ENCODE measurements at regions not wholly inside any gene's neighbourhood (a gene's known extent, or its start where the extent isn't known, plus 50 kb on each side); places are given as distances from the start of the nearest gene placed in this dataset.

GRCh38 chr9:90741036-90741435 is 60.6 kb upstream of the SYK start:
- H3K4me1 ChIP-seq (ENCODE audit: control insufficient read depth in 2 of 2, insufficient read depth in 2 of 2, low read length in 1 of 2), result no peaks in the 10 kb centered on the region
- no peak overlapping the region for H3K4me3 ChIP-seq (ENCODE audit: low read depth in 1 of 2, low read length in 2 of 2)
- 83 to 86% methylated on average over 1 of the region's 1 CpG for WGBS, 2 donors
- no peaks in the 10 kb centered on the region for H3K27me3 ChIP-seq (ENCODE audit: control insufficient read depth in 1 of 2, insufficient read depth in 2 of 2, low read length in 2 of 2)
- H3K27ac ChIP-seq (ENCODE audit: low read depth in 2 of 2, low read length in 1 of 2), result no peak overlapping the region
- no peaks in the 10 kb centered on the region for H3K9me3 ChIP-seq (ENCODE audit: control insufficient read depth in 2 of 2, insufficient read depth in 1 of 2, low read depth in 1 of 2, low read length in 1 of 2)
- no peaks in the 10 kb centered on the region for H3K36me3 ChIP-seq (ENCODE audit: control insufficient read depth in 2 of 2, insufficient read depth in 2 of 2, low read length in 1 of 2)

GRCh38 chr9:90737742-90738141 is 63.9 kb upstream of the SYK start:
- Histone ChIP-seq H3K4me3 (ENCODE audit: low read depth in 1 of 2, low read length in 2 of 2) (no peak overlapping the region), H3K36me3 (ENCODE audit: control insufficient read depth in 2 of 2, insufficient read depth in 2 of 2, low read length in 1 of 2) (no peaks in the 10 kb centered on the region), H3K27me3 (ENCODE audit: control insufficient read depth in 1 of 2, insufficient read depth in 2 of 2, low read length in 2 of 2) (no peaks in the 10 kb centered on the region), H3K27ac (ENCODE audit: low read depth in 2 of 2, low read length in 1 of 2) (no peak overlapping the region), H3K4me1 (ENCODE audit: control insufficient read depth in 2 of 2, insufficient read depth in 2 of 2, low read length in 1 of 2) (no peaks in the 10 kb centered on the region), H3K9me3 (ENCODE audit: control insufficient read depth in 2 of 2, insufficient read depth in 1 of 2, low read depth in 1 of 2, low read length in 1 of 2) (no peaks in the 10 kb centered on the region)
- 83 to 85% methylated on average over 1 of the region's 1 CpG for WGBS, 2 donors

GRCh38 chr9:90735952-90736351 is 65.7 kb upstream of the SYK start:
- 69 to 72% methylated on average over 1 of the region's 1 CpG for WGBS, 2 donors
- no peaks in the 10 kb centered on the region for H3K4me1 ChIP-seq (ENCODE audit: control insufficient read depth in 2 of 2, insufficient read depth in 2 of 2, low read length in 1 of 2)
- H3K27ac ChIP-seq (ENCODE audit: low read depth in 2 of 2, low read length in 1 of 2), result no peak overlapping the region
- no peaks in the 10 kb centered on the region for H3K36me3 ChIP-seq (ENCODE audit: control insufficient read depth in 2 of 2, insufficient read depth in 2 of 2, low read length in 1 of 2)
- H3K4me3 ChIP-seq (ENCODE audit: low read depth in 1 of 2, low read length in 2 of 2), result no peak overlapping the region
- no peaks in the 10 kb centered on the region for H3K27me3 ChIP-seq (ENCODE audit: control insufficient read depth in 1 of 2, insufficient read depth in 2 of 2, low read length in 2 of 2)
- H3K9me3 ChIP-seq (ENCODE audit: control insufficient read depth in 2 of 2, insufficient read depth in 1 of 2, low read depth in 1 of 2, low read length in 1 of 2), result no peaks in the 10 kb centered on the region

DNA sequence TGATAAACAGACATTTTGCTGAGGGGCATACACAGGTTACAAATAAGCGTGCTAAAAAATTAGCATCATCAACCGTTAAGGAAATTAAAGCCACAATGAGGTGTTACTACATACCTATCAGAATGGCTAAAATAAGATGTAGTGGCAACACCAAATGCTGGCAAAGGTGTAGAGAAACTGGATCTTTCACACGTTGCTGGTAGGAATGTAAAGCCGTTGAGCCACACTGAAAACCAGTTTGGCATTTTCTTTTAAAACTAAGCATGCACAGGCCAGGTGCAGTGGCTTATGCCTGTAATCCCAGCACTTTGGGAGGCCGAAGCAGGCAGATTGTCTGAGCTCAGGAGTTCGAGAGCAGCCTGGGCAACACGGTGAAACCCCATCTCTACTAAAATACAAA is 67.0 kb upstream of the SYK start:
- WGBS, 2 donors, result 71 to 77% methylated on average over 7 of the region's 7 CpGs

GRCh38 chr9:90729351-90729750 is 72.3 kb upstream of the SYK start:
- peaks cover 0 to 3% of the 10 kb centered on the region in 2 donors for H3K9me3 ChIP-seq (ENCODE audit: control insufficient read depth in 2 of 2, insufficient read depth in 1 of 2, low read depth in 1 of 2, low read length in 1 of 2)
- peaks cover 2 to 3% of the 10 kb centered on the region in 2 donors for H3K27me3 ChIP-seq (ENCODE audit: control insufficient read depth in 1 of 2, insufficient read depth in 2 of 2, low read length in 2 of 2)
- H3K4me1 ChIP-seq (ENCODE audit: control insufficient read depth in 2 of 2, insufficient read depth in 2 of 2, low read length in 1 of 2), result peaks cover 0 to 2% of the 10 kb centered on the region in 2 donors
- 85 to 95% methylated on average over 24 of the region's 24 CpGs for WGBS, 2 donors
- H3K27ac ChIP-seq (ENCODE audit: low read depth in 2 of 2, low read length in 1 of 2), result no peak overlapping the region
- H3K36me3 ChIP-seq (ENCODE audit: control insufficient read depth in 2 of 2, insufficient read depth in 2 of 2, low read length in 1 of 2), result no peaks in the 10 kb centered on the region
- H3K4me3 ChIP-seq (ENCODE audit: low read depth in 1 of 2, low read length in 2 of 2), result no peak overlapping the region

More for the DNA sequence above, 67.0 kb upstream of the SYK start:
- H3K36me3 ChIP-seq (ENCODE audit: control insufficient read depth in 2 of 2, insufficient read depth in 2 of 2, low read length in 1 of 2), result no peaks in the 10 kb centered on the region
- H3K27me3 ChIP-seq (ENCODE audit: control insufficient read depth in 1 of 2, insufficient read depth in 2 of 2, low read length in 2 of 2), result peaks cover 0 to 3% of the 10 kb centered on the region in 2 donors
- H3K4me1 ChIP-seq (ENCODE audit: control insufficient read depth in 2 of 2, insufficient read depth in 2 of 2, low read length in 1 of 2), result no peaks in the 10 kb centered on the region
- H3K4me3 ChIP-seq (ENCODE audit: low read depth in 1 of 2, low read length in 2 of 2), result no peak overlapping the region
- peaks cover 0 to 3% of the 10 kb centered on the region in 2 donors for H3K9me3 ChIP-seq (ENCODE audit: control insufficient read depth in 2 of 2, insufficient read depth in 1 of 2, low read depth in 1 of 2, low read length in 1 of 2)
- no peak overlapping the region for H3K27ac ChIP-seq (ENCODE audit: low read depth in 2 of 2, low read length in 1 of 2)

DNA sequence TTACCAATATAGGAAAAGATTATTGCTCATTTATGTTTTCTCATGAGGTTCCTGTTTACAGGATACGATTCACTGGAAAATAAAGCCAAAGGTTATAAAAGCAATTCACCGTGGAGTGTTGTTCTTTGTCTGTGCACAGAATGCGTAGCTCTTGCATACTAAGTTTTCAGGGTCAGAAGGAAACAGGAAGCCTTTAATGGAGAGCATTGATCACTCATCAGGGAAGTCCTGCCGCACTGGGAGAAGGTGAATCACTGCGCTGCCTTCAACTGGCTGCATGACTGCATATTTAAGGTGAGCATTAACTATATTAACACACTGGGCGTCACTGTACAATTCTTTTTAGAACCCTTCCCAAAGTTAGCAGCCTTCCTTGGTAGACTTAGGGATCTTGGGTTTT is 74.1 kb upstream of the SYK start:
- peaks cover 2 to 3% of the 10 kb centered on the region in 2 donors for H3K27me3 ChIP-seq (ENCODE audit: control insufficient read depth in 1 of 2, insufficient read depth in 2 of 2, low read length in 2 of 2)
- H3K36me3 ChIP-seq (ENCODE audit: control insufficient read depth in 2 of 2, insufficient read depth in 2 of 2, low read length in 1 of 2), result no peaks in the 10 kb centered on the region
- peaks cover 0 to 3% of the 10 kb centered on the region in 2 donors for H3K9me3 ChIP-seq (ENCODE audit: control insufficient read depth in 2 of 2, insufficient read depth in 1 of 2, low read depth in 1 of 2, low read length in 1 of 2)
- H3K4me3 ChIP-seq (ENCODE audit: low read depth in 1 of 2, low read length in 2 of 2), result no peak overlapping the region
- peaks cover 0 to 2% of the 10 kb centered on the region in 2 donors for H3K4me1 ChIP-seq (ENCODE audit: control insufficient read depth in 2 of 2, insufficient read depth in 2 of 2, low read length in 1 of 2)
- whole genome bisulfite sequencing, 2 donors, result 69 to 77% methylated on average over 6 of the region's 6 CpGs
- H3K27ac ChIP-seq (ENCODE audit: low read depth in 2 of 2, low read length in 1 of 2), result no peak overlapping the region

DNA sequence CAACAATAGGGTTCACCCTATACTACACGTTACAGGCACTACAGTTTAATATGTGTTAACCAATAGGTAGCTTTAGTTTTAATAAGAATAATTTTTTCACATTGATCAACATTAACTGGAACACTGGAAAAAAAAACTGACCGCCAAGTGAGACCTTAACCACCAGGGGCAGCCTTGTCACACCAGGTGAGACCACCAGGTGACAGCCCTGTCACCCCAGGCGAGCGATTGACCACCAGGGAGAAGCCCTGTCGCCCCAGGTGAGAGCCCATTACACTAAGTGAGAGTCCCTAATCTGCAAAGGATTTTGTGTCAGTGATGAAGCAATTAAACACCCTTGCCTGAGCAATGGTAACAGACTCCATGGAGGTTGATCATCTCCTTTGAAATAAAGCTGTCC is 75.4 kb upstream of the SYK start:
- Histone ChIP-seq H3K9me3 (ENCODE audit: control insufficient read depth in 2 of 2, insufficient read depth in 1 of 2, low read depth in 1 of 2, low read length in 1 of 2) (peaks cover 0 to 3% of the 10 kb centered on the region in 2 donors), H3K36me3 (ENCODE audit: control insufficient read depth in 2 of 2, insufficient read depth in 2 of 2, low read length in 1 of 2) (no peaks in the 10 kb centered on the region), H3K4me3 (ENCODE audit: low read depth in 1 of 2, low read length in 2 of 2) (no peak overlapping the region), H3K27ac (ENCODE audit: low read depth in 2 of 2, low read length in 1 of 2) (no peak overlapping the region), H3K4me1 (ENCODE audit: control insufficient read depth in 2 of 2, insufficient read depth in 2 of 2, low read length in 1 of 2) (peaks cover 0 to 2% of the 10 kb centered on the region in 2 donors), H3K27me3 (ENCODE audit: control insufficient read depth in 1 of 2, insufficient read depth in 2 of 2, low read length in 2 of 2) (peaks cover 2 to 3% of the 10 kb centered on the region in 2 donors)
- WGBS, 2 donors, result 90% methylated on average over 5 of the region's 5 CpGs

GRCh38 chr9:90724880-90725279 is 76.7 kb upstream of the SYK start:
- Histone ChIP-seq H3K36me3 (ENCODE audit: control insufficient read depth in 2 of 2, insufficient read depth in 2 of 2, low read length in 1 of 2) (no peaks in the 10 kb centered on the region), H3K4me3 (ENCODE audit: low read depth in 1 of 2, low read length in 2 of 2) (no peak overlapping the region), H3K9me3 (ENCODE audit: control insufficient read depth in 2 of 2, insufficient read depth in 1 of 2, low read depth in 1 of 2, low read length in 1 of 2) (no peaks in the 10 kb centered on the region), H3K27me3 (ENCODE audit: control insufficient read depth in 1 of 2, insufficient read depth in 2 of 2, low read length in 2 of 2) (peaks cover 0 to 2% of the 10 kb centered on the region in 2 donors), H3K4me1 (ENCODE audit: control insufficient read depth in 2 of 2, insufficient read depth in 2 of 2, low read length in 1 of 2) (peaks cover 0 to 2% of the 10 kb centered on the region in 2 donors), H3K27ac (ENCODE audit: low read depth in 2 of 2, low read length in 1 of 2) (no peak overlapping the region)
- WGBS, 2 donors, result 81% methylated on average over 7 of the region's 7 CpGs

DNA sequence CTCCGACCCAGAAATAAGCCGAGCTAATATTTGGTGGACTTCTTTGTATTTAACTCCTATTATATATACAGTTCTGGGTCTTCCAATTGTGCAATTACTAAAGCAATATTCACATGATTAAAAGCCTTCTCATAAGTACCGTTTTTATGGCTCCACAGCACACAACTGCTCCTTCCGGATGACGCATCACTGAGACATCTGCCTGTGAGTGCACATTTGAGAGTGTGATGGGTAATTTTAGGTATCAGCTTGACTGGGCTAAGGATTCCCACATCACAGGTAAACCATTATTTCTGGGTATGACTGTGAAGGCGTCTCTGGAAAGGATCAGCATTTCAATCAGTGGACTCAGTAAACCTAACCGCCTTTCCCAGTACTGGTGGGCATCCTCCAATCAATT is 77.5 kb upstream of the SYK start:
- no peaks in the 10 kb centered on the region for H3K36me3 ChIP-seq (ENCODE audit: control insufficient read depth in 2 of 2, insufficient read depth in 2 of 2, low read length in 1 of 2)
- 74 to 91% methylated on average over 7 of the region's 7 CpGs for WGBS, 2 donors
- no peak overlapping the region for H3K27ac ChIP-seq (ENCODE audit: low read depth in 2 of 2, low read length in 1 of 2)
- no peaks in the 10 kb centered on the region for H3K9me3 ChIP-seq (ENCODE audit: control insufficient read depth in 2 of 2, insufficient read depth in 1 of 2, low read depth in 1 of 2, low read length in 1 of 2)
- H3K4me1 ChIP-seq (ENCODE audit: control insufficient read depth in 2 of 2, insufficient read depth in 2 of 2, low read length in 1 of 2), result peaks cover 0 to 2% of the 10 kb centered on the region in 2 donors
- no peak overlapping the region for H3K4me3 ChIP-seq (ENCODE audit: low read depth in 1 of 2, low read length in 2 of 2)
- peaks cover 0 to 2% of the 10 kb centered on the region in 2 donors for H3K27me3 ChIP-seq (ENCODE audit: control insufficient read depth in 1 of 2, insufficient read depth in 2 of 2, low read length in 2 of 2)

GRCh38 chr9:90722071-90722470 is 79.4 kb upstream of the DIRAS2 start:
- Histone ChIP-seq H3K27ac (ENCODE audit: low read depth in 2 of 2, low read length in 1 of 2) (no peak overlapping the region), H3K4me1 (ENCODE audit: control insufficient read depth in 2 of 2, insufficient read depth in 2 of 2, low read length in 1 of 2) (no peaks in the 10 kb centered on the region), H3K4me3 (ENCODE audit: low read depth in 1 of 2, low read length in 2 of 2) (no peak overlapping the region), H3K9me3 (ENCODE audit: control insufficient read depth in 2 of 2, insufficient read depth in 1 of 2, low read depth in 1 of 2, low read length in 1 of 2) (no peaks in the 10 kb centered on the region), H3K27me3 (ENCODE audit: control insufficient read depth in 1 of 2, insufficient read depth in 2 of 2, low read length in 2 of 2) (peaks cover 0 to 2% of the 10 kb centered on the region in 2 donors), H3K36me3 (ENCODE audit: control insufficient read depth in 2 of 2, insufficient read depth in 2 of 2, low read length in 1 of 2) (no peaks in the 10 kb centered on the region)
- 23 to 30% methylated on average over 3 of the region's 3 CpGs for WGBS, 2 donors
